Neural cell (in vitro differentiated cells): ENCODE measurements at regions not wholly inside any gene's neighbourhood (a gene's known extent, or its start where the extent isn't known, plus 50 kb on each side); places are given as distances from the start of the nearest gene placed in this dataset.

Experiments
- EP300 ChIP-seq: fragments of 450-650 bp; conservative IDR thresholded peaks from 2 replicates; pipeline ENCODE4 v1.6.1; 2014; ENCODE audit warnings: antibody characterized with exemption, mild to moderate bottlenecking, moderate library complexity; ENCODE audit not compliant: poor library complexity, severe bottlenecking
- EZH2 ChIP-seq: fragments of 200-600, 300-800 bp; shearing (Covaris generic), sonication (generic); IDR thresholded peaks from 2 replicates; pipeline ENCODE4 v1.6.1; 2014; ENCODE audit warnings: antibody characterized with exemption, low read length, borderline replicate concordance, mild to moderate bottlenecking; ENCODE audit not compliant: insufficient read depth, poor library complexity, severe bottlenecking
- POLR2AphosphoS5 ChIP-seq: IDR thresholded peaks from 2 replicates; pipeline ENCODE4 v1.6.1; 2012
- TAF1 ChIP-seq: IDR thresholded peaks from 2 replicates; pipeline ENCODE4 v1.6.1; 2012; ENCODE audit warnings: low read depth
- TF ChIP-seq, protein P1 (sequence below): fragments of 450-650 bp; IDR thresholded peaks from 2 replicates; pipeline ENCODE4 v1.5.1; 2014; ENCODE audit warnings: antibody characterized with exemption, mild to moderate bottlenecking, moderate library complexity; ENCODE audit not compliant: poor library complexity, severe bottlenecking
- TF ChIP-seq, protein P2 (sequence below): IDR thresholded peaks from 2 replicates; pipeline ENCODE4 v1.6.1; 2012; ENCODE audit warnings: borderline replicate concordance

DNA sequence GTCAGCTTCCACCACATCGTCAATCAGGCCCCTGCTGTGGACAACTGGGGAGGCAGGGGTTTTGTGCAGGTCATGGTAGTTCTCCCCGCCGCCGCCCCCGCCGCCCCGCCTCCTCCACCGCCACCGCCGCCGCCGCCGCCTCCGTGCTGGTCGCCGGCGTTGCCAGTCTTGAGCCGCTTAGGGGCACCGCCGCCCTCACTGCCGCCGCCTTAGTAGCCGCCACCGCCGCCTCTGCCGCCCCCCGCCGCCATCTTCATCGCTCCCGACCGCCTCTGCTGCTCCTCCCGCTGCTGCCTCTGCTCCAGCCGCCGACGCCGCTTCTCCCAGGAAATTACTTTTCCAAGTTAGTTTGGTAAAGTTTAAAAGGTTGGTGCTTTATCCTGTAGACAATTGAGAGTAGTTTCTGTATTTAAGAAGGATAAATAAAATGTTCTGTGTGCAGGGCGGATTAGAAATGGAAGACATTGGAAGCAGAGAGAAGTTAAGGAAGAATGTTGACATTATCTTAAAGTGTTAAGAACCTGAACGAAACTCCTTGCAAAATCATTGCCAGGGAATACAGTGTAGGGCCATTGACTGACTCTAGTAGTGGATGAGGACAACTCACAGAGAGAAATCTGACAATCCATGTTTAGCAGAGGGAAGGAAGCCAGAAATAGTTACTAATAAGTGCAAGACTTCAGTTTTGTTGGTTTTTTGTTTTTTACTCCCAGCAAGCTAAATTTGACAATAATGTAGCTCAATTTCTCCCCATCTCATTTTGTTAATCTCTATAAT is 53.0 kb upstream of the GOLGA8A start:
- TF ChIP-seq, protein P1, sequence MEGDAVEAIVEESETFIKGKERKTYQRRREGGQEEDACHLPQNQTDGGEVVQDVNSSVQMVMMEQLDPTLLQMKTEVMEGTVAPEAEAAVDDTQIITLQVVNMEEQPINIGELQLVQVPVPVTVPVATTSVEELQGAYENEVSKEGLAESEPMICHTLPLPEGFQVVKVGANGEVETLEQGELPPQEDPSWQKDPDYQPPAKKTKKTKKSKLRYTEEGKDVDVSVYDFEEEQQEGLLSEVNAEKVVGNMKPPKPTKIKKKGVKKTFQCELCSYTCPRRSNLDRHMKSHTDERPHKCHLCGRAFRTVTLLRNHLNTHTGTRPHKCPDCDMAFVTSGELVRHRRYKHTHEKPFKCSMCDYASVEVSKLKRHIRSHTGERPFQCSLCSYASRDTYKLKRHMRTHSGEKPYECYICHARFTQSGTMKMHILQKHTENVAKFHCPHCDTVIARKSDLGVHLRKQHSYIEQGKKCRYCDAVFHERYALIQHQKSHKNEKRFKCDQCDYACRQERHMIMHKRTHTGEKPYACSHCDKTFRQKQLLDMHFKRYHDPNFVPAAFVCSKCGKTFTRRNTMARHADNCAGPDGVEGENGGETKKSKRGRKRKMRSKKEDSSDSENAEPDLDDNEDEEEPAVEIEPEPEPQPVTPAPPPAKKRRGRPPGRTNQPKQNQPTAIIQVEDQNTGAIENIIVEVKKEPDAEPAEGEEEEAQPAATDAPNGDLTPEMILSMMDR, result no peak
- TF ChIP-seq, protein P2, sequence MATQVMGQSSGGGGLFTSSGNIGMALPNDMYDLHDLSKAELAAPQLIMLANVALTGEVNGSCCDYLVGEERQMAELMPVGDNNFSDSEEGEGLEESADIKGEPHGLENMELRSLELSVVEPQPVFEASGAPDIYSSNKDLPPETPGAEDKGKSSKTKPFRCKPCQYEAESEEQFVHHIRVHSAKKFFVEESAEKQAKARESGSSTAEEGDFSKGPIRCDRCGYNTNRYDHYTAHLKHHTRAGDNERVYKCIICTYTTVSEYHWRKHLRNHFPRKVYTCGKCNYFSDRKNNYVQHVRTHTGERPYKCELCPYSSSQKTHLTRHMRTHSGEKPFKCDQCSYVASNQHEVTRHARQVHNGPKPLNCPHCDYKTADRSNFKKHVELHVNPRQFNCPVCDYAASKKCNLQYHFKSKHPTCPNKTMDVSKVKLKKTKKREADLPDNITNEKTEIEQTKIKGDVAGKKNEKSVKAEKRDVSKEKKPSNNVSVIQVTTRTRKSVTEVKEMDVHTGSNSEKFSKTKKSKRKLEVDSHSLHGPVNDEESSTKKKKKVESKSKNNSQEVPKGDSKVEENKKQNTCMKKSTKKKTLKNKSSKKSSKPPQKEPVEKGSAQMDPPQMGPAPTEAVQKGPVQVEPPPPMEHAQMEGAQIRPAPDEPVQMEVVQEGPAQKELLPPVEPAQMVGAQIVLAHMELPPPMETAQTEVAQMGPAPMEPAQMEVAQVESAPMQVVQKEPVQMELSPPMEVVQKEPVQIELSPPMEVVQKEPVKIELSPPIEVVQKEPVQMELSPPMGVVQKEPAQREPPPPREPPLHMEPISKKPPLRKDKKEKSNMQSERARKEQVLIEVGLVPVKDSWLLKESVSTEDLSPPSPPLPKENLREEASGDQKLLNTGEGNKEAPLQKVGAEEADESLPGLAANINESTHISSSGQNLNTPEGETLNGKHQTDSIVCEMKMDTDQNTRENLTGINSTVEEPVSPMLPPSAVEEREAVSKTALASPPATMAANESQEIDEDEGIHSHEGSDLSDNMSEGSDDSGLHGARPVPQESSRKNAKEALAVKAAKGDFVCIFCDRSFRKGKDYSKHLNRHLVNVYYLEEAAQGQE, result no peak
- no peak for TF ChIP-seq TAF1
- no peak for TF ChIP-seq EP300
- no peak for TF ChIP-seq EZH2
- TF ChIP-seq POLR2AphosphoS5, result no peak
